ENCODE measurements at regions not wholly inside any gene's neighbourhood (a gene's known extent, or its start where the extent isn't known, plus 50 kb on each side); places are given as distances from the start of the nearest gene placed in this dataset.
A peak's percentile ranks its signal among the peaks of the same experiment; 100 is the strongest.
"Not testable (repeated sequence)": the region's sequence is repeated elsewhere in the genome, so short reads cannot be mapped to it uniquely, and the experiment has no call there.

DNA sequence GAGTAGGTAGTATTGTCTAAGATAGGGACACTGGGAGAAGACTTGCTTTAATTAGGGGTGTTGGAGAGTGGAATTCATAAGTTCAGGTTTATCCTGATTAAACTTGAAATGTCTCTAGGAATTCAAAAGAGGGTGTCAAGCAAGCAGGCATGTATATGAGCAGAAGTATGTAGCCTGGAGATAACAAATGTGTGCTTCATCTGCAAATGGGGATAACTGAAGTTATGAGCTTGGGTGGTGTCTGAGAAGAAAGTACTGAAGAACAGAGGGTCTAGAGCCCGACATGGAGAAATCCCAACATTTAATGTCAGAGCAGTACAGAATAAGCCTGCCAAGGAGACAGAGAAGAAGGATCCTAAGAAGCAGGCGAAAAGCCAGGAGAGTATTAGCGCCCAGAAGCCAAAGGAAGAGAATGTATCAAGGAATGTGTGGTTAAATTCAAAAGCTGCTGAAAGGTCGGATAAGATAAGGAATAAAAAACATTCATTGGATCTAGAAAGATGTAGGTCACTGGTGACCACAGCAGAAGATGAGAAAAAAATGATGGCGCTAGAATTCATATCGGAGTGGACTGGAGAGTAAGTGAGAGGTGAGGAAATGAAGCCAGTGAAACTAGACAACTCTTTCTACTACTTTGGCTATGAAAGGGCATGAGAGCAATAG lies 401.5 kb upstream of the PIK3R1 start:
- H3K27ac Mint-ChIP-seq, result no peak overlapping the region
- no peak for ATAC-seq
- DNase-seq (ENCODE audit: low spot score in 2 of 2), result no peak
- peaks cover 0 to 5% of the 10 kb centered on the region in 2 donors for H3K36me3 Mint-ChIP-seq
- peaks cover 2 to 3% of the 10 kb centered on the region in 2 donors for H3K9me3 Mint-ChIP-seq

DNA sequence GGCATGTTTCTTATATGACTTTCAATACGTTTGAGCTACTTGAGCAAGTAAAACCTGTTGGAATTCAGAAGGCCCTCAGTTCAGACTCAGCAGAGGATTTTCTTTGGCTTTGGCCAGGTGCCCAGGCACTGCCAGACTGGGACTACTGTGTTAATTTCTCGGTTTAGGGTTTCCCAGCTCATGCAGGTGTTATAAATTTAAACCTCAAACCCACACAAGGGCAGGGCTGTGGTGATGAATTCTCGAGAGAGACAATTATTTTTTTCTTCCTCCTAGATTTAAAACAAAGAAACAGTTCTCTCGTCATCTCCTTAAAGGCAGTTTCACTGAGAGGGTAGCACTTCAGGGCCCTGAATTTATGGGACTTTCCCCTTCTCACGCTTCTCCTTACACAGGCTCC lies 406.0 kb upstream of the PIK3R1 start:
- ATAC-seq (no peak), DNase-seq (ENCODE audit: low spot score in 2 of 2) (no peak)
- peaks cover 0 to 5% of the 10 kb centered on the region in 2 donors for H3K36me3 Mint-ChIP-seq
- no peaks in the 10 kb centered on the region for H3K9me3 Mint-ChIP-seq
- no peak overlapping the region for H3K27ac Mint-ChIP-seq

DNA sequence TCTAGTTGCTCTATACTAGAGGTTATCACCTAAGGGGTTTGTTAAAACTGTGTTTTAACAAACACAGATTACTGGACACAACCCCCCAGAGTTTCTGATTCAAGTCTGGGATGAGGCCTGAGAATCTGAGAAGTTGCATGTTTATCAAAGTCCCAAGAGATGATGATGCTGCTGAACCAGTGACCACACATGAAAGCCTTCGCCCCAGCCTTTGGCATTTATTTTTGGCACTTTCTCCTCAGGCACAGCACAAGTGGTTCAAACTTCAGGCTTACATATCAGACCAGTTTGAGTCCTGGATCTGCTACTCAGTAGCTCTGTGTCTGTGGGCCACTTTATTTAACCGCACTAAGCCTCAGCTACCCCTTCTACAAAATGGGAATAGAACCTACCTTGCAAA lies 407.2 kb upstream of the PIK3R1 start:
- DNase-seq (ENCODE audit: low spot score in 2 of 2), result no peak
- Mint-ChIP-seq H3K9me3 (no peaks in the 10 kb centered on the region), H3K36me3 (peaks cover 0 to 5% of the 10 kb centered on the region in 2 donors), H3K27ac (no peak overlapping the region)
- ATAC-seq, result no peak

DNA sequence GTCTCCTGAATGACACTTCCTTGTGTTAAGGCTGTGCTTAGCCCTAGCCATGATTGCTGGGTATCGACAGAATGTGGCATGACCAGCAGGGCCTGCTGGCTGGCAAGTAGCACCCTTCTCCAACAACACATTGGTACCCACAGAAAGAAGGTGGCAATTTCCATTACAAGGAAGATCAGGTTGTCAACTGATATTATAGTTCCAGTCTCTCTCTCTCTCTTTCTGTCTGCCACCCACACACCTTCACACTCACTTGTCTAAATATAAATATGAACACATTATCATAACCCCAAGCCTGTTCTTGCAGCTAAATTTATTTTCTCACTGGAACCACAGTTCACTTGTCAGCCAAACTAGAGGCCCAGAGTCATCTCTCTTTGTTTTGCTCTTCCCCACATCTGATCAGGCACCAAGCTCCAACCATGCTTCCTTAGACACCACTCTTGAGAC lies 408.1 kb upstream of the PIK3R1 start:
- no peaks in the 10 kb centered on the region for H3K9me3 Mint-ChIP-seq
- DNase-seq (ENCODE audit: low spot score in 2 of 2) (no peak), ATAC-seq (no peak)
- H3K27ac Mint-ChIP-seq, result no peak overlapping the region
- H3K36me3 Mint-ChIP-seq, result peaks cover 0 to 4% of the 10 kb centered on the region in 2 donors

DNA sequence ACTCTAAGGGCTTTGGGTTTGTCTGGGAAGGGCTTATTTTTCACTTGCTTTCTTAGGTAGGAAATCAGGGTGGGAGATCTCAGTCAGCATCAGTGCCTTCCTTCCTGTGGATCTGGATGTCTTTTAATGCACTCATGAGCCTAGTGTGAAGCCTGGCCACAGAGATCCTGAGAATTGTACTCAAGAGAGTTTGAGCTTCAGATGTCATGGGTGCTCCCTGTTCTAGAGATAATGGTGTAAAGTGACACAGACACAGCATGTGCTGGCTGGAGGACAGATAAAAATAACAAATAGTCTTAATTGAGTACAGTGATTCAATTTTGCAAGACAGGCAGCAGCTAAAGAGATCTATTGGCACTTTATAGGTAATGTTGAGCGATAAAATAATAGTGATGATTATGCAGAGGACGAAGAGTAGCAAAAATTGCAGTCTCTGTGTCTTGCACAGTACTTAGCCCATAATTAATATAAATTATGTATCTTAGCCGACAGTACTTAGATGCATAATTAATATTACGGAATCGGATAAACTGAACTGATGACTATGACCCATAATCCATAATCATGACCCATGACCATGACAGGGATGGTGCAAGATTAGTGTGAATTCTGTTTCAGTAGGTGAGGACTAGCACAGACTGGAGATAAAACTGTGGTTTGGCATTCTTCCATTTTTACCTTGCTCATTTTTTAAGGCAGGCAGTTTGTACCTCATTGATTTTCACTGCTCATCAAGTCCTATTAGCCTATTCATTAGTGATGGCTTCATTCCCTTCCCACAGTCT lies 408.7 kb upstream of the PIK3R1 start:
- Mint-ChIP-seq H3K36me3 (no peaks in the 10 kb centered on the region), H3K27ac (no peak overlapping the region), H3K9me3 (no peaks in the 10 kb centered on the region)
- DNase-seq (ENCODE audit: low spot score in 2 of 2) (no peak), ATAC-seq (no peak)

DNA sequence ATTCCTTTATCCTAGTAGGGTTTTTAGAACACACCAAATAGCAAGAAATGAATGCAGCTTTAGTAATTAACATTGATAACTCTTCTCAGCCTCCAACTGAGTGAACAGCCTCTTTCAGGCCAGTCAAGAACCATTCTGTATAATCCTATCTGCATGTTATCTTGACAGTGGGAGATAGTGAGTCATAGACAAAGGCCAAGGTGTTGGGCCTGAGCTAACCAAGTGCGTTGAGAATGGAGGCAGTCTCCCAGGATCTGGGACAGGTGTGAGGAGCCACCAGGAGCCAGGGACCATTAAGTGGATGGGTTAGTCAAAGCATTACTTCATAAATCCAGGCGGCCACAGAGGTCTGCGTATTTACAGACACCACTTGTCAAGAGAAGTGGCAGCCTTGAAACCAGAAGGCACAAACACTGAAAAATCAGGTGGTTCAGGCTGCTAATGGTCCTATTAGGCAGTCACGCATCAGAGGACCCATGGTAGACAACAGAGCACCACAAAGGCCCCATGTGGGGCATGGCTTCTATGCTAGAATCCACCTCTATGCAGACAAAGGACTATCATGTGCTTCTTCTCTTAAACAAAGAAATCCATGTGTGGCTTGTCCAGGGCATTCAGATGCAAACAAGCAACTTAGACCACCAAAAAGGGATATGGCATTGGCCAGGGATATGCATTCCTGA lies 409.7 kb upstream of the PIK3R1 start:
- Mint-ChIP-seq H3K36me3 (no peaks in the 10 kb centered on the region), H3K9me3 (no peaks in the 10 kb centered on the region), H3K27ac (no peak overlapping the region)
- ATAC-seq (no peak), DNase-seq (ENCODE audit: low spot score in 2 of 2) (no peak)

DNA sequence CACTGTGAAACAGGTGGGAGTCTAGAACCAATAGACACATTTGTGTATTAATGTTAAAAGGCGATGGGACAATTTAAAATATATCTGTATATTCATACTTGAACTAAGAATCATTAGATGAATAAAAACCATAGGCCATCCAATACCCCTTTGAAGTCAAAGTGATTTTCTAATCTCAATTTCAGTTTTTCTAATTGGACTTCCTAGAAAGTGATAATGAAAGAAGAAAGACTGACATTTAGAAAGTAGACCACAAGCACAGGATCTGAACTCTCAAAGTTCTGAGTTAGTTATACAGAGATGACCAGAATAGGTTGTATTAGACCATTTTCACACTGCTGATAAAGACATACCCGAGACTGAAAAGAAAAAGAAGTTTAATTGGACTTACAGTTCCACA lies 412.8 kb upstream of the PIK3R1 start:
- DNase-seq (ENCODE audit: low spot score in 2 of 2) (no peak), ATAC-seq (no peak)
- Mint-ChIP-seq H3K36me3 (no peaks in the 10 kb centered on the region), H3K27ac (no peak overlapping the region), H3K9me3 (peaks cover 0 to 9% of the 10 kb centered on the region in 2 donors)

DNA sequence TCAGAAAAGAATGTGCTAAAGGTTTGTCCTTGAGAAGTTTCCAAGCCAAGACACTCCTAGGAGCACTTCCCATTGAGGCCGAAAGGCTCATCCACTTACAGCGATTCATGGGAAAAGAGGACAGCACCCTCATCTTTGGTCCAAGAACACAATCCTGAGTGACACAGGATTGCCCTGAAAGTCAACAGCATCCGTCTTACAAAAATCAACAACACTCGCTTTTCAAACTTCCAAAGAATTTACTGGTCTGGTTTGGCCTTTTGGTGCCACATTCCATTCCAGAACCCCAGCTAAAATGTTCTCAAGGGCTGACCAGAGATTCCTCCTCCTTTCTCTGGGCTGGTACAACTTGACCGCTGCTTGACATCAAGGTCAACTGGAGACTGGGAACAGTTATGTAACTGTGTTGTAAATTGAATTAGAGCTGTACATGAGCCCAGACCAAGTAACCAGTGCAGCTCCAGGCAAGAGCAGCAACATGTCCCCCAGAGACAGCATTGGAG lies 415.8 kb upstream of the PIK3R1 start:
- ATAC-seq, result no peak
- Mint-ChIP-seq H3K27ac (peak overlapping the region in 1 of 2 donors; percentile 1), H3K9me3 (peaks cover 0 to 9% of the 10 kb centered on the region in 2 donors), H3K36me3 (no peaks in the 10 kb centered on the region)
- no peak for DNase-seq (ENCODE audit: low spot score in 2 of 2)

DNA sequence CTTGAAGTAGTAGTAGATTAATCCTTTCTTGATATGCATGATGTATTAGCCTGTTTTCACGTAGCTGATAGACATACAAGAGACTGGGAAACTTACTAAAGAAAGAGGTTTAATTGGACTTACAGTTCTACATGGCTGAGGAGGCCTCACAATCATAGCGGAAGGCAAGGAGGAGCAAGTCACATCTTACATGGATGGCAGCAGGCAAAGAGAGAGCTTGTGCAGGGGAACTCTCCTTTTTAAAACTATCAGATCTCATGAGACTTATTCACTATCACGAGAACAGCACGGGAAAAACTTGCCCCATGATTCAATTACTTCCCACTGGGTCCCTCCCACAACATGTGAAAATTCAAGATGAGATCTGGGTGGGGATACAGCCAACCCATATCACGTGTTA lies 417.1 kb upstream of the PIK3R1 start:
- not testable (repeated sequence) for DNase-seq (ENCODE audit: low spot score in 2 of 2); H3K9me3 Mint-ChIP-seq; ATAC-seq; H3K27ac Mint-ChIP-seq; H3K36me3 Mint-ChIP-seq

DNA sequence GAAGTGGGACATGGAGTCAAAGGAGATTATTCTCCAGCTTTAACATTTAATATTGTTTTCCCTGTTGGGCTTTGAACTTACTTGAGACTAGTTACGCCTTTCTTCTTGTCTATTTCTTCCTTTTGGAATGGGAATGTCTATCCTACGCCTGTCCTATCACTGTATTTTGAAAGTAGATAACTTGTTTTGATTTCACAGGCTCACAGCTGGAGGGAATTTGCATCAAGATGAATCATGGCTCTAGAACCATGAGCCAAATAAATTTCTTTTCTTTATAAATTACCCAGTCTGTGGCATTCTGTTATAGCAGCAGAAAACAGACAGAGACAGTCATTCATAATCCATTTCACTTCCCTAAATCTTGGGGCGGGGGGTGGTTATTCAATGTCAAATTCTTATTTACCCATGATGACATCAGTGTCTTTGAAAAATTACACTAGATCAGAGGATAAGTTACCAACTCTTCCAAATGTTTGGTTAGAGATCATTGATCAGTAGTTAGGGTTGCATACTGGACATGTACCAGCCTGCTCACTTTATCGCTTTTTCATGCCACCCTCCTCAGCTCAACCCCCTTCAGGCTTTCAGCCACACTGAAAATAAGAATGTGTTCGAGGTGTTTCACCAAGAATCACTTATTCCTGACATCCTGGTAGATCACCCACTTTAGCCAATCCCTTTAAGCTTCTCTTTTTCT lies 419.6 kb upstream of the PIK3R1 start:
- no peak for ATAC-seq
- Mint-ChIP-seq H3K36me3 (no peaks in the 10 kb centered on the region), H3K27ac (no peak overlapping the region), H3K9me3 (peaks cover 0 to 9% of the 10 kb centered on the region in 2 donors)
- DNase-seq (ENCODE audit: low spot score in 2 of 2), result no peak

DNA sequence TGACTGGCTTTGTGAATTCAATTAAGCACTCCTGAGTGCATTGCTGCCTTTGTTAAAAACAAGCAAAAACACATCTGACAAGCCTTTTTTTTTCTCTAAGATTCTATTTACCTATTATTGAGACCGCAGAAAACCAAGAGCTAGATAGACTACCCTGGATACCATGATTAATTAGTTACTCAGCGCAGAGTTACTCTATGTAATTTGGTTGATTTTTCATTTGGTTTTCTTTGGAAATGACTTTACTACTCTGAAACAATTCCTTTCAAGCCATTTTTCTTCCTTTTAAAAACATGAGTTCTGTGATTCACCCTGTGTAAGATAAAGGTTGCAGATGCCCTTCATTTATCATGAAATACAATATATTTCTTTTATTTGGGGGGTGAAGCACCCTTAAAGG lies 421.6 kb upstream of the PIK3R1 start:
- Mint-ChIP-seq H3K36me3 (no peaks in the 10 kb centered on the region), H3K9me3 (peaks cover 0 to 9% of the 10 kb centered on the region in 2 donors), H3K27ac (no peak overlapping the region)
- ATAC-seq (no peak), DNase-seq (ENCODE audit: low spot score in 2 of 2) (no peak)

DNA sequence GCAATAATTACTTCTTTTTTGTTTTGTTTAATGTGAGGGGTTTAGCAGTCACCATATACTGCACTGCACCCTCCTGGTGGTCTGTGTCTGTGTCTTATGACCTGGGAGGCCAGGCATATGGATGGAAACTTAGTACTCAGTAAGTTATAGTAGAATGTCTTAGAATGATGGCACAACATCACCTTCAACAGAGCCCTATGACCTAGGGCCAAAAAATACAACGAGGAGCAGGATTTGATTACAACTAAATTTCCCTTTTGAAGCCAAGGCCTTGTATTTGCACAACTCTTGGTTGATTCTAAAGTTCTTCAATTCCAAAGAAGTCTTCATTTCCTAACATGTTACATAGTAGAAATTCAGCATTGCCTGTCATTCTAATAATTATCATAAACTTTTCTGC lies 422.1 kb upstream of the PIK3R1 start:
- Mint-ChIP-seq H3K27ac (no peak overlapping the region), H3K36me3 (no peaks in the 10 kb centered on the region), H3K9me3 (peaks cover 0 to 5% of the 10 kb centered on the region in 2 donors)
- no peak for ATAC-seq
- DNase-seq (ENCODE audit: low spot score in 2 of 2), result no peak

DNA sequence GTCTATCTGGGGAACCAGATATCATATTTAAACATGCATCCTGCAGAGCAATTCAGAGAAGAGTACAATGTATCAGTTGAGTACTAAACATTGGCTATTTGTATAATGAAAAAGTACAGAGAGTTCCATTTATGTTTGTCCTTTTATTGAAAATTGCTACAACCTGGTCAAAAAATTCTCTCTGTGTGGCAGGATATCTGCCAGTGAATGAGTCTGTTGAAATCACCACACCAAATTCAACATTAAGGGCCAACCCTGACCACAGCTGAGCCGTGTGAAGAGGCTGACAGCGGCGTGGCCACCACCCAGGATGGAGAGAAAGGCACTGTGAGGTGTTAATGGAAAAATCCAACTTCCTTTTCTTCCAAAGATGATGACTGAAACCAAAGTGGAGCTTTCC lies 422.7 kb upstream of the PIK3R1 start:
- H3K36me3 Mint-ChIP-seq, result no peaks in the 10 kb centered on the region
- H3K27ac Mint-ChIP-seq, result no peak overlapping the region
- DNase-seq (ENCODE audit: low spot score in 2 of 2) (no peak), ATAC-seq (no peak)
- H3K9me3 Mint-ChIP-seq, result no peaks in the 10 kb centered on the region

DNA sequence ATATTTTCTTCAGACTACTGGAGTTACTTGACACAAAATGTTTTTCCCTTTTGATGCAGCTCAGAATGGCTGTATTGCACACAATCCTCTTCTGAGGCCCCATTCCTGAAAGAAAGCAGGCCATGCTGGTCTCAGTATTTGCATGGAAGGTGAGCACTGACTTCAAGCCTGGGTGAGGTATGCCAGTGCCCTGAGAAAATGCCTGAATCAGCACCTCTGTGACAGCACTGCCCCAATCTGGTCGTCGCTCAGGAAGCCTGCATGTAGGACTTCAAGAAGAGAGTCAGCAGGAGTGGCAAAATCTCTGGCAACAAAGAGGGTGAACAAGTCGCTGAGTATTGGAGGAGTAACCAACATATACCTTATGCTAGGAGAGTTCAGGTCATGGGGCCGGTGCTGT lies 425.2 kb upstream of the PIK3R1 start:
- H3K36me3 Mint-ChIP-seq, result no peaks in the 10 kb centered on the region
- no peak for ATAC-seq
- no peak overlapping the region for H3K27ac Mint-ChIP-seq
- DNase-seq (ENCODE audit: low spot score in 2 of 2), result no peak
- H3K9me3 Mint-ChIP-seq, result no peaks in the 10 kb centered on the region

DNA sequence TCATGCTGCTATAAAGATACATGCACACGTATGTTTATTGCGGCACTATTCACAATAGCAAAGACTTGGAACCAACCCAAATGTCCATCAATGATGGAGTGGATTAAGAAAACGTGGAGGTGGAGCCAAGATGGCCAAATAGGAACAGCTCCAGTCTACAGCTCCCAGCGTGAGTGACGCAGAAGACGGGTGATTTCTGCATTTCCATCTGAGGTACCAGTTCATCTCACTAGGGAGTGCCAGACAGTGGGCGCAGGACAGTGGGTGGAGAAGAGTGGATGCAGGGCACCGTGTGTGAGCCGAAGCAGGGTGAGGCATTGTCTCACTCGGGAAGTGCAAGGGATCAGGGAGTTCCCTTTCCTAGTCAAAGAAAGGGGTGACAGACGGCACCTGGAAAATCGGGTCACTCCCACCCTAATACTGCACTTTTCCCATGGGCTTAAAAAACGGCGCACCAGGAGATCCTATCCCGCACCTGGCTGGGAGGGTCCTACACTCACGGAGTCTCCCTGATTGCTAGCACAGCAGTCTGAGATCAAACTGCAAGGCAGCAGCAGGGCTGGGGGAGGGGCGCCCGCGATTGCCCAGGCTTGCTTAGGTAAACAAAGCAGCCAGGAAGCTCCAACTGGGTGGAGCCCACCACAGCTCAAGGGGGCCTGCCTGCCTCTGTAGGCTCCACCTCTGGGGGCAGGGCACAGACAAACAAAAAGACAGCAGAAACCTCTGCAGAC lies 435.5 kb upstream of the PIK3R1 start:
- DNase-seq (ENCODE audit: low spot score in 2 of 2); H3K27ac Mint-ChIP-seq; H3K36me3 Mint-ChIP-seq; ATAC-seq; H3K9me3 Mint-ChIP-seq: not testable (repeated sequence)

DNA sequence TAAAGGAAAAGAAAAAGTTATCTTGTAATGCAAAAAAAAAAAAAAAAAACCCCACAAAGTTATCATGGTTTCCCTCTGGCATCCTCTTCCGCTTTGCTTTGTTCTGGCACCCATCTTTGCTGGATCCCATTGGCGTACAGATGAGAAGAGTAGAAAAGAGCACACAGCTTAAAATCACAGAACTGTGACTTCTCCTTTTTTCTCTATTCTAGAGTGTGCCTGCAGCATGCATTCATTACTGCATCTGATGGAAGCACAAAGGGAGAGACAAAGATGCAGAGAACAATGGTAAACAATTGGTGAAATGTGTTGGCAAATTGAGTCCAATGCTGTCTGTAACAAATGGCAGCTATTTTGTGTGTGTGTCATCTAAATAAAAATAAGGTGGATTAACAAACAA lies 440.8 kb upstream of the PIK3R1 start:
- no peak overlapping the region for H3K27ac Mint-ChIP-seq
- DNase-seq (ENCODE audit: low spot score in 2 of 2) (no peak), ATAC-seq (no peak)
- no peaks in the 10 kb centered on the region for H3K36me3 Mint-ChIP-seq
- H3K9me3 Mint-ChIP-seq, result peaks cover 0 to 3% of the 10 kb centered on the region in 2 donors

All from activated naive CD4-positive, alpha-beta T cell treated with anti-CD3 and anti-CD28 coated beads, Interleukin-2, amount 50 U/mL, for 72 hours (primary cell).